CMK (cell line): ENCODE measurements at regions not wholly inside any gene's neighbourhood (a gene's known extent, or its start where the extent isn't known, plus 50 kb on each side); places are given as distances from the start of the nearest gene placed in this dataset.

Source experiments
- DNase-seq: peaks from one replicate; pipeline ENCODE4 v3.0.0-alpha.2; 2010; ENCODE audit warnings: low read depth

DNA sequence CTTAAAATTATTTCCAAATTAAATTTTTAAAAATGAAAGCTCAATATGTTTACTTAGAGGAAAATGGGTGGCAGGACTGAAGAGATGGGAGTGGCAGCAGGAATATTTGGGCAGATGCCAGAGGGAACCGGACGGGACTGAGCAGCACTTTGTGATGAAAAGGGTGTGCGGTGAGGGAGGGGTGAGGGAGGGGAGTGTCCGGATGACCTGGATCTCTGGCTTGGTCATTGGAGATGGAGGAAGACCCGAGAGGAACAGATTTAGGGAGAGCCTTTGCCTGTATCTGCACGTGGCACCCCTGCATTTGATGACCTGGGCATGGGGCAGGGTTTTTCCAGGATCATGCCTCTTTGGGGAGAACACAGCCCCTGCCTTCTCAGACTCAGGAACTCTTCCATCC lies 201.1 kb upstream of the MVB12B start:
- DNase-seq = no peak

GRCh38 chr9:126125992-126126409 lies 200.6 kb upstream of the MVB12B start:
- DNase-seq = no peak

GRCh38 chr9:126126807-126127206 lies 199.8 kb upstream of the MVB12B start:
- DNase-seq = no peak

- DNase-seq = no peak
Measured at GRCh38 chr9:126127591-126127990, 199.0 kb upstream of the MVB12B start.

GRCh38 chr9:126128494-126129142 lies 198.0 kb upstream of the MVB12B start:
- no peak for DNase-seq

GRCh38 chr9:126131066-126132010 lies 195.3 kb upstream of the MVB12B start:
- DNase-seq = no peak

DNA sequence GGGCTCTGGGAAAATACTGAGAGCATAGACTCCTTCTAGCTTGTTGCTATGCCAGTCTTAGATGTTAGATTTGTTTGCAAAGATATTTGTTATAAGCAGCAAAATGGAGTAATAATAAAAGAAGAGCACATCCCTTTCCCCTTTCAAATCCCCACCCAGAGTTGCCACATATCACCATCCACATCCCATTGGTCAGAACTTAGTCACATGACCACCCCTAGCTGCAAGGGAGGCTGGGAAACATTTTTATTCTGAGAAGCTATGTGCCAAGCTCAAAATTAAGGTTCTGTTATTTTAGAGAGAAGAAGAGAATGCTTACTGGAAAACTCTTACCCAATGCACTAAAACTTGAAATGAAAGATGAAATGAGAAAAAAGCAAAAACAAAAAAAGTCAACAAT lies 193.9 kb upstream of the MVB12B start:
- no peak for DNase-seq

DNA sequence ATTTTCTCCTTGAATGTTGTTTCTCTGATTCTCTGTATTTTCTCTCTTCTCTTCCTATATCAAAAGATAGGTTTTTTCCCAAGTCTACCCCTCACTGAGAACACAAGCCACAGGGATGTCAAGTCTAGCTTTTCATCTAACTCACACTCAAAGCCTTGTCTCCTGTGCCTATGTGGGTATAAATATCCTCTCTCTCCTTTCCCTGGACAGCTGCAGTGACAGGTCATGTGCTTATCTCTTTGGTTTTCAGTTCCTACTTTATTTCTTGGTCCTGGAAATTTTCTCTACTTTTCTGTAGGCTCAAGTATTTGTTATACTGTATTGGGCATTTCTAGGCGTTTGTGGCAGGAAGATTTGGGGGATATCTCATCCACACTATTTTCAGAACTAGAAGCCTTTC lies 182.4 kb upstream of the MVB12B start:
- no peak for DNase-seq

- no peak for DNase-seq
Measured at GRCh38 chr9:126144603-126145456, 181.8 kb upstream of the MVB12B start.

GRCh38 chr9:126145887-126146253 lies 180.8 kb upstream of the MVB12B start:
- DNase-seq = no peak

- DNase-seq = no peak
Measured at GRCh38 chr9:126146254-126147145, 180.1 kb upstream of the MVB12B start.

DNA sequence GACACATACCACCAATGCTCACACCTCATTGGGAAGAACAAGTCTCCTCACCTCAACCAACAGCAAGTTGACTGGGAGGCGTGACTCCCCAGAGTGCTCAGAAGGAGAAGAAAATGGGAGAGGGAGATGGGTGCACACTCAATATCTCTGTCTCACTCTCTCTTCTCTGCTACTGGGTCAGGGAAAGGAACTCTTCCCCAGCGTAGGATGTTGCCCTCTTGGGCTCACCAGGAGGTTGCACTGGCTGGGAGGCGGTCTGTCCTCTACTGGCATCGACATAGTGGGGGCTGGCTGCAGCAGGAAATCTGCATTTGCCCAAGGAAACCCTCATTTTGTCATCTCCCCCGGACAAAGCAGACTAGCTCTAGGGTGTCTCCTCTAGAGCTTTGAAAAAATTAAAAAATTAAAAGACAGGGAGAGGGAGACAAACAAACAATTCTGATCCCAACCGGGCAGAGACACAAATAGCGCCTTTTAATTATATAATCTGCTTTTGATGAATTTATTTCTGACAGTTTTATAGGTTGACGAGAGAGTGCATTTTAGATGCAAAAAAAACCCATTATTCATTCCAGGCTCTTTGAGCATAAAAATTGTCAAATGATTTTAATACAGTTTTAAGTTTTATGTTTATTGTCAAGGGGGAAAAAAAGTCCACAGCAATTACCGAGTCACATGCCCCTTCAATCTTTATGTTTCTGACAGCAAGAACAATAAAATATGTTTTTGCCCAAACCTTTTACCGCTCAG lies 179.3 kb upstream of the MVB12B start:
- no peak for DNase-seq

- no peak for DNase-seq
Measured at GRCh38 chr9:126147936-126148870, 178.4 kb upstream of the MVB12B start.

- no peak for DNase-seq
Measured at GRCh38 chr9:126148994-126149393, 177.6 kb upstream of the MVB12B start.

DNA sequence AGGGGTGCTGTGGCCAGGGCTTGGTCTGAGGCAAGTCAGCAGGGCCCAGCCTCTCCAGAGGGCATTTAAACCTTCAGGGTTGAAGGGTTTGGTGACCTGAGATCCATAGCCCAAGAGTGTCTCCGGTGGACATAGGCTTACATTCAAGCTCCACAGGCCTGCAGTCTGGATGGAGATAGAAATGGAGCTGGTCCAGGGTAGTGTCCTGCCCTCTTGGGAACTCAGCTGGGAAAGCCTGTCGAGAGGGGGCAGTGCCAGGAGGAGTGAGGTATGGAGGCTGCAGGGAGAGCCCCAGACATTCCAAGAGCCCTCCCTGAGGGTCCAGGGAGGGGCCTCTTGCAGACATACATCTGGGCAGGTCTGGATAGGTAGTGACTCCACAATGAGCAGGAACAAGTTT lies 177.0 kb upstream of the MVB12B start:
- no peak for DNase-seq

- DNase-seq = no peak
Measured at GRCh38 chr9:126150411-126151030, 176.1 kb upstream of the MVB12B start.

DNA sequence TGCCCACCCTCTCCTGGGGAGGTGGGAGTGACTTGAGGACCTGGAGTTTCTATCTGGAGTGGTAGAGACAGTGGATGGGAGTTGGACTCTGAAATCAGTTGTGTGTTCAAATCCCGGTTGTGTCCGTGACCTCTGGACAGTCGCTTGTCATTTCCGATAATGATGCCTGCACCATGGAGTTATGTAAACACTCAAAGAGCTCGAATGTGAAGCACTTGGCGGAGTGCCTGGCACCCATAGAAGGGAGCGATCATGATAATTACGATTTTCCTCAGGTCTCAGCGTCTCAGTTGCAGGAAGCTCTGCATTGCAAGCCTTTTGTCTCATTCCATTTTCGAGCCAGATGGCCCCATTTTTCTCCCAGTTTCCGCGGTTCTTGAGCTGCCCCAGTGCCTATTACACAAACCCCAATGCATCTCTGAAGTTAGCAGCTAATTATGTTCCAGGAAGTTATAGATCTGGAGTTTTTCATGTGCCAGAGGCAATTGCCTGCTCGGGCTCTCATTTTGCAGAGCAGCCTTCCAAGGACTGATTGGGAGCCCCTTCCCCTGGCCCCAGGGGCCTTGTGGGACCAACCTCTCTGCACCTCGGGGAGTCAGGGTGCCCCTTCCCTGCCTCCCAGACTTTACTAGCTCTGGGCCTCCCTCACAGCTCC lies 175.5 kb upstream of the MVB12B start:
- no peak for DNase-seq

DNA sequence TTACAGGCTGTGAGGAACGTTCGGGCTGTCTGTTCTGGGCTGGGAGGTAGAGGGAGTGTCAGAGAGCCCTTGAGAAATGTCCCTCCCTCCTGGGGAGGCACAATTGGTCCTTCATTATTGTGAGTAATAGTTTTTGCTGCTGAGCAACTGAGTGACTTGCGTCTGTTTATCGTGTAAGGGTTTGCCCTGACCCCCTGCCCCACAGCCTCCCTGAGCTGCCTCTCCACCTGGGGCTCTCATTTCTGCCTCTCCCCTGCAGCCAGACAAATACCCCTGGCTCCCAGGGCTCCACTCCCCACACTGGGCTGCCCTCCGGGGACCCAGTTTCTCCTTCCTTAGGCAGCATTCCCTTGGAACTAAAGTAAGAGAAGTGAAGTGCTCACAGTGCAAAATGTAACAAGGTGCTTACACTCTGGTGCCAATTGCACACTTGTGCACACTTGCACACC lies 174.9 kb upstream of the MVB12B start:
- no peak for DNase-seq
